Neuronal stem cell (in vitro differentiated cells): ENCODE measurements at regions not wholly inside any gene's neighbourhood (a gene's known extent, or its start where the extent isn't known, plus 50 kb on each side); places are given as distances from the start of the nearest gene placed in this dataset.

Experiments used
- DNase-seq: peaks from one replicate; pipeline ENCODE4 v3.0.0-alpha.2; 2013; ENCODE audit warnings: low spot score
- H2AFZ ChIP-seq: one replicate; pipeline ENCODE4 v1.6.1; 2013; ENCODE audit warnings: mild to moderate bottlenecking, low read length, inconsistent platforms
- H2AK5ac ChIP-seq: 2 replicates; pipeline ENCODE4 v1.6.1; 2013; ENCODE audit warnings: low read depth, mild to moderate bottlenecking, inconsistent platforms, low read length, moderate library complexity, mixed read lengths
- H2BK120ac ChIP-seq: 2 replicates; pipeline ENCODE4 v1.6.1; 2013; ENCODE audit warnings: low read depth, mild to moderate bottlenecking, inconsistent platforms, low read length, moderate library complexity, mixed read lengths
- H2BK12ac ChIP-seq: one replicate; pipeline ENCODE4 v1.6.1; 2013; ENCODE audit warnings: low read length, inconsistent platforms
- H2BK15ac ChIP-seq: 2 replicates; pipeline ENCODE4 v1.6.1; 2013; ENCODE audit warnings: mild to moderate bottlenecking, low read length, inconsistent platforms, mixed read lengths
- H2BK5ac ChIP-seq: one replicate; pipeline ENCODE4 v1.6.1; 2013; ENCODE audit warnings: inconsistent platforms, mild to moderate bottlenecking, low read length, moderate library complexity
- H3K14ac ChIP-seq: one replicate; pipeline ENCODE4 v1.6.1; 2013; ENCODE audit warnings: low read length, inconsistent platforms
- H3K18ac ChIP-seq: 2 replicates; pipeline ENCODE4 v1.6.1; 2013; ENCODE audit warnings: low read length, inconsistent platforms
- H3K23ac ChIP-seq: 2 replicates; pipeline ENCODE4 v1.6.1; 2013; ENCODE audit warnings: low read depth, mild to moderate bottlenecking, mixed read lengths, low read length, inconsistent platforms; ENCODE audit not compliant: poor library complexity
- H3K27ac ChIP-seq: replicated peaks from 3 replicates; pipeline ENCODE4 v1.5.1; 2013; ENCODE audit warnings: low read length, inconsistent platforms
- H3K27me3 ChIP-seq, 3 experiments: 2 replicates each; pipeline ENCODE4 v1.6.1; 2013; ENCODE audit warnings: low read length in 3 of 3, mild to moderate bottlenecking in 2 of 3, inconsistent platforms in 1 of 3, low read depth in 1 of 3, mixed read lengths in 1 of 3, moderate library complexity in 1 of 3; ENCODE audit not compliant: control insufficient read depth in 3 of 3, insufficient read depth in 3 of 3
- H3K36me3 ChIP-seq, 2 donors: replicated peaks in 1 of 2; 2 replicates each; pipeline ENCODE4 v1.6.1; 2013; ENCODE audit warnings: low read length in 2 of 2; ENCODE audit not compliant: control insufficient read depth in 2 of 2, insufficient read depth in 2 of 2
- H3K4ac ChIP-seq: 2 replicates; pipeline ENCODE4 v1.6.1; 2013; ENCODE audit warnings: inconsistent platforms, mild to moderate bottlenecking, low read length, moderate library complexity
- H3K4me1 ChIP-seq, 2 donors: 1 replicate in 1 of 2; 2 replicates in 1 of 2; pipeline ENCODE4 v1.6.1; 2013; ENCODE audit warnings: low read length in 2 of 2, low read depth in 1 of 2; ENCODE audit not compliant: control insufficient read depth in 2 of 2, insufficient read depth in 1 of 2
- H3K4me2 ChIP-seq: one replicate; pipeline ENCODE4 v1.6.1; 2013; ENCODE audit warnings: mild to moderate bottlenecking, low read length, inconsistent platforms; ENCODE audit not compliant: insufficient read depth, poor library complexity, severe bottlenecking
- H3K4me3 ChIP-seq, 2 donors: 2 replicates each; pipeline ENCODE4 v1.5.1; 2013; ENCODE audit warnings: low read length in 2 of 2, mild to moderate bottlenecking in 2 of 2, inconsistent platforms in 1 of 2, moderate library complexity in 1 of 2
- H3K79me1 ChIP-seq: one replicate; pipeline ENCODE4 v1.6.1; 2013; ENCODE audit warnings: low read depth, mild to moderate bottlenecking, inconsistent platforms, low read length, moderate library complexity
- H3K9ac ChIP-seq: one replicate; pipeline ENCODE4 v1.6.1; 2013; ENCODE audit warnings: mild to moderate bottlenecking, low read depth, low read length, inconsistent platforms; ENCODE audit not compliant: poor library complexity
- H3K9me3 ChIP-seq, 2 donors: replicated peaks in 1 of 2; 2 replicates each; pipeline versions ENCODE3 to v1.6.1; 2013; ENCODE audit warnings: low read length in 2 of 2, mild to moderate bottlenecking in 2 of 2, inconsistent platforms in 1 of 2, low read depth in 1 of 2, mixed read lengths in 1 of 2, moderate library complexity in 1 of 2; ENCODE audit not compliant: control insufficient read depth in 2 of 2, insufficient read depth in 1 of 2
- H4K8ac ChIP-seq: one replicate; pipeline ENCODE4 v1.6.1; 2013; ENCODE audit warnings: low read depth, mild to moderate bottlenecking, inconsistent platforms, low read length, moderate library complexity
- H4K91ac ChIP-seq: one replicate; pipeline ENCODE4 v1.6.1; 2013; ENCODE audit warnings: low read length, low read depth, mild to moderate bottlenecking, inconsistent platforms; ENCODE audit not compliant: poor library complexity
- WGBS, 2 donors: extraction: QIAGEN DNeasy Blood & Tissue Kit; methylation state at CpG; one replicate each; pipeline ENCODE4 v1.1.7; 2013; ENCODE audit warnings: missing lambda C conversion rate in 2 of 2, mixed read lengths in 1 of 2; ENCODE audit not compliant: insufficient read length in 2 of 2, insufficient replicate concordance in 1 of 2; ENCODE audit errors: extremely low coverage in 2 of 2; 5-methylcytosine and 5-hydroxymethylcytosine counted together

DNA sequence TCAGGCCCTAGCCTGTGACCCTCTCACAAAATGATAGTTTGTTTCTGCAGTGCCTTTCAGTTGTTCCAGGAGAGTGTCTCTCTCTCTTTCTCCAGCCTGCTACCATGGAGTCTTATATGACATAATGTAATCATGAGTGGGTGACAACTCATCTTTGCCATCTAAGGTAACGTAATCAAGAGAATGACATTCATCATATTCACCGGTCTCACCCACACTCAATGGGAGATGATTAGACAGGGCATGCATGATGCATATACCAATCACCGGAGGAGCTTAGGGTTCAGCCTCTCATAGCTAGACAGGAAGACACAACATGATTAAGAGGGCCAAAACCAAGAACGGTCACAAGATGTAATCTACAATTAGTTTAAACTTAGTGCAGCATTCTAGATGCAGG lies 97.1 kb upstream of the FAM9B start:
- Histone ChIP-seq H4K91ac (no peak overlapping the region), H3K79me1 (no peaks in the 10 kb centered on the region), H3K9ac (no peak overlapping the region), H3K18ac (no peak overlapping the region), H2BK120ac (no peak overlapping the region), H3K27me3 (no peaks in the 10 kb centered on the region), H3K4ac (no peak overlapping the region), H2AFZ (no peak overlapping the region), H3K9me3 (no peaks in the 10 kb centered on the region), H3K27ac (no peak overlapping the region), H2BK15ac (no peak overlapping the region), H3K14ac (no peak overlapping the region), H3K4me3 (no peak overlapping the region), H2BK5ac (no peak overlapping the region), H3K23ac (no peak overlapping the region), H2BK12ac (no peak overlapping the region), H4K8ac (no peak overlapping the region), H3K4me1 (no peaks in the 10 kb centered on the region), H3K4me2 (no peak overlapping the region), H2AK5ac (no peak overlapping the region), H3K36me3 (no peaks in the 10 kb centered on the region)
- no peak for DNase-seq
- WGBS, 2 donors, result no CpG with 5 or more reads among the region's 4 CpGs

DNA sequence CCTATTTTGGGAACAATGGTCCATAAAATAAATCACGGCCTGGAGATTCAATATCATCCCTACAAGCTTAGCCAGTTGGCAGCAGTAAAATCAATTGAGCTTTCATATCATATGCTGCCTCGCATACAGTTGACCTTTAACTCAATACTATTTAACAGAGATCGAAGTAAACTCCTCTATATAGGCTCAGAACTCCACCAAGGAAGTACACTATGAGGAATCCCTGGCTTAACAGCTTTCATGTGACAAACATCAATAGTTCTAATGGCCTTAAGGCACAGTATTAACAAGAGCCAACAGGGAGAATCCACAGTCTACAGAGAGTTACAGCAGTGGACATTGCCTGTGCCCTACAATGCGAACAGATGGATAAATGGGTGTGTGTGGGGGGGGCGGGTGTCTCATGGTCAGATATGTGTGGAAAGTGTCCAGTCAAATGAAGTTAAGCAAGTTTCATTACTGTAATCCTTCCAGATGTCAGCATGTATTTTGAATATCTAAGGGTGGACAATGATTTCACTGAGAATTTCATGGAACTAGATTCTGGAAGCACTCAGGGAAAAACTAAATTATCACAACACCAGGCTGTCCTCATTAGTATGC lies 98.2 kb upstream of the FAM9B start:
- Histone ChIP-seq H4K91ac (no peak overlapping the region), H3K9ac (no peak overlapping the region), H3K4me1 (no peaks in the 10 kb centered on the region), H3K27me3 (no peaks in the 10 kb centered on the region), H4K8ac (no peak overlapping the region), H2AK5ac (no peak overlapping the region), H2BK15ac (no peak overlapping the region), H2BK5ac (no peak overlapping the region), H3K79me1 (no peaks in the 10 kb centered on the region), H2BK12ac (no peak overlapping the region), H3K27ac (no peak overlapping the region), H3K36me3 (no peaks in the 10 kb centered on the region), H3K23ac (no peak overlapping the region), H3K4me3 (no peak overlapping the region), H2AFZ (no peak overlapping the region), H3K4ac (no peak overlapping the region), H3K14ac (no peak overlapping the region), H3K18ac (no peak overlapping the region), H3K9me3 (no peaks in the 10 kb centered on the region), H3K4me2 (no peak overlapping the region), H2BK120ac (no peak overlapping the region)
- no peak for DNase-seq
- WGBS, 2 donors, result no CpG with 5 or more reads among the region's 5 CpGs

DNA sequence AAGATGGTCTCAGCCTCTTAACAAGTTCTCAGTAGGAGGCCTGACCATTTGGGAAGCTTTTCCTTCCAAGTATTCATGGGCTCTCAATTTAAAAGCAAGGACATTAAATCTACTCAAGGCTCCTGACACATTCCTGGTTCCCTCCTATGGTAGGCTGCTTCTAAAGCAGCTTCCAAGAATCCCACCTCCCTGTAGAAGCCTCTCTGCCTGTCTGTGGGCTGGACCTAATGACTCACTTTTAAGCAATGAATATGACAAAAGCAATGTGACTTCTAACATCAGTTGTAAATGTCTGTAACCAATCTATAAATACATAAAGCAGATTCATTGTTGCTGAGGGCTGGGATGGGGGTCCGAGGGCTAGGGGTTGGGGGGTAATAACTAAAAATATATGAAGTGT lies 99.5 kb upstream of the FAM9B start:
- Histone ChIP-seq H2BK12ac (no peak overlapping the region), H2AK5ac (no peak overlapping the region), H3K9ac (no peak overlapping the region), H3K4ac (no peak overlapping the region), H4K91ac (no peak overlapping the region), H3K9me3 (no peaks in the 10 kb centered on the region), H3K4me2 (no peak overlapping the region), H2BK15ac (no peak overlapping the region), H2BK120ac (no peak overlapping the region), H2BK5ac (no peak overlapping the region), H3K27ac (no peak overlapping the region), H3K14ac (no peak overlapping the region), H3K36me3 (no peaks in the 10 kb centered on the region), H3K4me1 (no peaks in the 10 kb centered on the region), H3K23ac (no peak overlapping the region), H4K8ac (no peak overlapping the region), H3K18ac (no peak overlapping the region), H3K4me3 (no peak overlapping the region), H3K27me3 (no peaks in the 10 kb centered on the region), H3K79me1 (no peaks in the 10 kb centered on the region), H2AFZ (no peak overlapping the region)
- no CpG with 5 or more reads among the region's 1 CpG for WGBS, 2 donors
- DNase-seq, result no peak

DNA sequence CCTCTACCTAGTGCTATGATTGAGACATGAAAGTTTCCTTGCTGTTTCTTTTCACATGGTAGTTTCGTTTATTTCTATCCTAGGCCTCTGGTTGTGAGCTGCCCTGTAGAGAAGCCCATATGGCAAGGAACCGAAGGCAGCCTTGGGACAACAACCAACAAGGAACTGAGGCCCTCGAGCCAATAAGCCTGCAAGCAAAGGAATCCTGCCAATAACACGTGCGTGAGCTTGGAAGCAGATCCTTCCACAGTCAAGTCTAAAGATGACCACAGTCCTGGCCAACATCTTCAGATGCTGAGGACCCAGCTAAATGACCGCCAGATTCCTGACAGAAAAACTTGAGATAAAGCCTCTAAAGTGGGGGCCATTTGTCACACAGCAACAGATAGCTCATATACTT lies 100.4 kb upstream of the FAM9B start:
- no peaks in the 10 kb centered on the region for H3K79me1 ChIP-seq
- no peaks in the 10 kb centered on the region for H3K4me1 ChIP-seq
- H2BK120ac ChIP-seq, result no peak overlapping the region
- no peak overlapping the region for H3K4me3 ChIP-seq
- no peak overlapping the region for H3K4me2 ChIP-seq
- H3K9ac ChIP-seq, result no peak overlapping the region
- no peak overlapping the region for H4K8ac ChIP-seq
- H3K27ac ChIP-seq, result no peak overlapping the region
- no peak overlapping the region for H3K18ac ChIP-seq
- no peak for DNase-seq
- no peak overlapping the region for H3K14ac ChIP-seq
- no peak overlapping the region for H2AK5ac ChIP-seq
- H2BK12ac ChIP-seq, result no peak overlapping the region
- no peaks in the 10 kb centered on the region for H3K27me3 ChIP-seq
- no peak overlapping the region for H2BK5ac ChIP-seq
- no peak overlapping the region for H3K4ac ChIP-seq
- no peaks in the 10 kb centered on the region for H3K36me3 ChIP-seq
- no CpG with 5 or more reads among the region's 6 CpGs for WGBS, 2 donors
- no peak overlapping the region for H3K23ac ChIP-seq
- no peak overlapping the region for H4K91ac ChIP-seq
- no peak overlapping the region for H2BK15ac ChIP-seq
- no peak overlapping the region for H2AFZ ChIP-seq
- no peaks in the 10 kb centered on the region for H3K9me3 ChIP-seq
